HG03342 (cell line): ENCODE measurements at regions not wholly inside any gene's neighbourhood (a gene's known extent, or its start where the extent isn't known, plus 50 kb on each side); places are given as distances from the start of the nearest gene placed in this dataset.
"Not testable (repeated sequence)": the region's sequence is repeated elsewhere in the genome, so short reads cannot be mapped to it uniquely, and the experiment has no call there.

ENCODE experiments used
- ATAC-seq: cut with Tn5 transposase; IDR thresholded peaks from one replicate; pipeline ENCODE4 v1.9.1; 2021; ENCODE audit warnings: mild to moderate bottlenecking, moderate library complexity; ENCODE audit not compliant: unreplicated experiment

GRCh38 chr5:17120209-17120608 lies 97.2 kb upstream of the BASP1 start:
- no peak for ATAC-seq

GRCh38 chr5:17121776-17122175 lies 95.7 kb upstream of the BASP1 start:
- ATAC-seq = no peak

DNA sequence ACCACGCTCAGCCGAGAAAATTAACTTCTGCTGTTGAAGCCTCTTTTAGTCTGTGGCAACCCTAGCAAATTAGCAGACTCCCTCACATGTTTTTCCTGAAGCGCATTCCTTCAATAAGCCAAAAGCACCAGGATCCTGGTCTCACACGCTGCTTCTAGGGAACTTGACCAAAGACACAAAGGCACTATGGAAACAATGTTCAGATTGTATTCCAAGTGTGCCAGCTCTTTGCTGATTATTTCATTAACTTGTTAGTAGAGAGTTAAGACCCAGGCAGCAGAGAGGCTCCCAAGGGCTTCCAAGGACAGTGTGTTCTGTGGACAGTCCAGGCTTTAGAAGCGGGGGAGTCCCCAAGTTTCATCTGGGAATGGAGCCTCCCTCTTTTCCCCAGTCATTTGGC lies 94.4 kb upstream of the BASP1 start:
- no peak for ATAC-seq

DNA sequence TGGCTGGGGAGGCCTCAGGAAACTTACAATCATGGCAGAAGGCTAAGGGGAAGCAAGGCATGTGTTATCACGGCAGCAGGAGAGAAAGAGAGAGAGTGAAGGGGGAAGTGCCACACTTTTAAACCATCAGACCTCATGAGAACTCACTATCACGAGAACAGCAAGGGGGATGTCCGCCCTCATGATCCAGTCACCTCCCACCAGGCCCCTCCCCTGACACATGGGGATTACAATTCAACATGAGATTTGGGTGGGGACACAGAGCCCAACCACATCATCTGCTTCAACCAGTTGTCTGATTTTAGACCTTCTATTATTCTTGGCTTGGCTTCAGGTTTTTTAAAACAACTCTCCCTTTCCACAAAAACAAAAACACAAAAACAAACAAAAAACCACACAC lies 93.7 kb upstream of the BASP1 start:
- ATAC-seq = not testable (repeated sequence)

GRCh38 chr5:17127743-17128231 lies 89.6 kb upstream of the BASP1 start:
- no peak for ATAC-seq

GRCh38 chr5:17129093-17129849 lies 88.2 kb upstream of the BASP1 start:
- no peak for ATAC-seq

- not testable (repeated sequence) for ATAC-seq
Measured at GRCh38 chr5:17130302-17130701, 87.1 kb upstream of the BASP1 start.

DNA sequence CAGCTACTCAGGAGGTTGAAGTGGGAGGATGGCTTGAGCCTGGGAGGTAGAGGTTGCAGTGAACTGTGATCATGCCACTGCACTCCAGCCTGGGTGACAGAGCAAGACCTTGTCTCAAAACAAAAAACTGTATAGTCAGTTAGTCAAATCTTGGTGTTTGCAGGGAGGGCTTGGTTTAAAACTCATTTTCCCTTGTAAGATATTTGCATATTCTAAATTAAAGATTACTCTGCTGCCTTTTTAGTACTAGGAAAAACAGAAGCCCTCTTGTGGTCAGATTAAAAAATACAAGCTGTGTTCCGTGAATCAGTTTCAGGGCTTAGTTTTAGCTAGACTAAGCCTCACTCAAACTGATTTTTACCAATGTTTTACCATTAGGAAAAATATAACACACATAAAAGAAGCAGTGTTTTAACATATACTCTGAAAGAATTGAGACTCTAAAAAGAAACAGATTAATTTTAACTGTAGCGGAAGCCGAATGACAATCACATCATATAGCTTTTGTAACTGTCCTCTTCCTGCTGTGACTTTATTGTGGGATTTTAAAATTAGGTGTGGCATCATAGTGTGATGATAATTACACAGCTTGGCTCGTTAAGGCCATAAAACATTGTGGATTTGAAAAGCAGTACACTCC lies 84.9 kb upstream of the BASP1 start:
- peak; percentile 70 for ATAC-seq

DNA sequence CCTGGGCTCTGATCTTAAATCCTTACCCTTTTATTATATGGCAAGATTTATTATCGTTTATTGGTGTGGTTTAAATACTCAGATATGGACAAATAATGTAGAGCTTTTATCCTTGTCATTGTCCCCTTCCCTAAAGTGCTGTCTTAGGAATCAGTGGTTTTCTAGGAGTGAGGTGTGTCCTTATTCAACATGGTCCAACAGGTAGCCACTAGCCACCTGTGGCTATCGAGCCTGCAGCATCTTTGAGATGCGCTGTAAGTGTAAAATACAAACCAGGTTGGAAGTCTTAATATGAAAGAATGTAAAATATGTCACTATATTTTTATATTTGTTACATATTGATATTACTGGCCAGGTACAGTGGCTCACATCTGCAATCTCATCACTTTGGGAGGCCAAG lies 82.4 kb upstream of the BASP1 start:
- ATAC-seq = no peak

DNA sequence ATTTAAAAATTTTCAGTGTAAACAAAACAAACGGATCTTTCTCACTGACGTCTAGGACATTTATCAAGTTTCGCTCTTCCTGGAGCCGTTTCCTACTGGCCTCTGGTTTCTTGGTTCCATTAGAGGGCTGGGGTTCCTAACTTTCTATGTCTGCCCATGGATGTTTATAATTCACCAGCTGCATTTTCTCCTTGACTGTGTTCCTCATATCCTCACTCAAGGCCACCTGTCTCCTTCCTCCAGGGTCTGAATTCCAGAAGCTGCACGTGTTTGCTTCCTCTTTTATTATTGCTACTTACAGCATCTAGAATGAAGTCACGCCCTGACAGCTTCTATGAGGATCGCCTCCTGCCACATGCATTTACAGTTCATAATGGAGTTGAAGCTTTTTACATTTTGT lies 74.1 kb upstream of the BASP1 start:
- no peak for ATAC-seq

- ATAC-seq = no peak
Measured at GRCh38 chr5:17146280-17146841, 71.1 kb upstream of the BASP1 start.

DNA sequence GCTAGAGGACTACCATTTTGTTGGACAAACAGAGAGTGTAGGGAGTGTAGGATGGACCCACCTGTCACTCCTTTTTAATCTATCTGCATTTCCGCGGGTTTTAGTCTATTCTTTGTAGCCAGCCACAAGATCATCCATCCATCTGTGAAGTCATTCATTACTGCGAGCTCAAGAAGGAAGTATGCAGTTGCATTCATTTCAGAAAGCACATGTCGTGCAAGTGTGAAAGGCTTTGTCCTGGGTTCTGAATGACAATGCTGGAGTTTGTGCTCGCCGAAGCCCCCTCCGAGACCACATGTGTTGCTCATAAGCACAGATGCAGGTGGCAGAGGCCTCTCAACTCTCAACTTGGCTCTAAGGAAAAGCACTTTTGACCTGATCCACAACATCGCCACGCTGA lies 70.3 kb upstream of the BASP1 start:
- no peak for ATAC-seq

DNA sequence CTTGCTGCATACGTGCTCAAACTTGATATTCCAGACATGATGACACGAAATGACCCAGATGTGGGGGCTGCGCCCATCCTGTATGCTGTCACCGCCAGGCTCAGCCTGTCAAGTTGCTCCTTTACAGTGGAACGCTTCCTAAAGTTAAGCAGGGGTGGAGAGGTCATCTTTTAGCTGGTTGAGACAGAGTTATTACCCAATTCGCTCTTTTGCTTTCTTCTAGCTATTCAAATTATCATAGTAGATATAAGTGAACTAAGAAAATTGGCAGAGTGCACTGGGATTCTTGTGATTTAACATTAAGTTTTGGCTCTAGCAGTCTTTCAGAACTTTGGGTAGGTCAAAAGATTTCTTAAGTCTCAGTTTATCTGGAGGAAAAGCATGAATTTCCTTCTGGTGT lies 69.8 kb upstream of the BASP1 start:
- no peak for ATAC-seq

DNA sequence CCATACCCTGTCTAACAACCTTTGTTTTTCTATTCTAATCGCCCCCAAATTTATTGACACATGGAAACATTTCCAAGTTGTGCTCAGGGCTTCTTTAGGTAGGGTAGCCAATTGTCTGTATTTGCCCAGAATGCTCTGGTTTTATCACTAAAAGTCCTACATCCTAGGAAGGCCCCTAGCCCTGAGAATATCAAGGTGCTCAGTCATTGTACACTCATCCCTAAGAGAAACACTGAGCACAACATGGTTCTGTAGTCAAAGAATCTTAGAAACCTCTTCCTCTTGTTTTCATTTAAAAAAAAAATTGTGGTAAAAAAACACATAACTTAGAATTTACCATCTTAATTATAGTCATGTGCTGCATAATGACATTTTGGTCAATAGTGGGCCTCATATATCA lies 69.0 kb upstream of the BASP1 start:
- no peak for ATAC-seq

- ATAC-seq = no peak
Measured at GRCh38 chr5:17149786-17150185, 67.6 kb upstream of the BASP1 start.

- no peak for ATAC-seq
Measured at GRCh38 chr5:17150531-17150930, 66.9 kb upstream of the BASP1 start.

DNA sequence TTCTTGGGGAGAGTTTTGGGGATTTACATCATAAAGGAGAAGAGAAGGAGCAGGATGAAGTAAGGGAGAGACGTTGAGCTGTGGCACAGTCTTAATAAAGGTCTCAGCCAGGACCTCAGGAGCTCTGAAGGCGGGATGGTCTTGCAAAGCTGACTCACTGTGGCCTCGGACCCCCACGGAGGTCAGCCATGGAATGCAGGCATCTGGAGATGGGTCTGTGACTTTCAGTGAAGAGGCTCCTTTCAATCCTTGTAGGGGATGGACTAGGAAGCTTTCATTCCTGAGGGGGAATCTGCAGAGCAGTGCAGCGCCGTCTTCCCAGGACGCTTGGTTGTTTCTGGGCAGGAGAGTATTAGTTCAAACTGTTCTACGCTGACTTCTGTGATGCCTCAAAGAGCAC lies 65.7 kb upstream of the BASP1 start:
- no peak for ATAC-seq

GRCh38 chr5:17154211-17154996 lies 63.0 kb upstream of the BASP1 start:
- ATAC-seq = no peak

- ATAC-seq = no peak
Measured at GRCh38 chr5:17156463-17156862, 61.0 kb upstream of the BASP1 start.

GRCh38 chr5:17157294-17157693 lies 60.1 kb upstream of the BASP1 start:
- no peak for ATAC-seq

DNA sequence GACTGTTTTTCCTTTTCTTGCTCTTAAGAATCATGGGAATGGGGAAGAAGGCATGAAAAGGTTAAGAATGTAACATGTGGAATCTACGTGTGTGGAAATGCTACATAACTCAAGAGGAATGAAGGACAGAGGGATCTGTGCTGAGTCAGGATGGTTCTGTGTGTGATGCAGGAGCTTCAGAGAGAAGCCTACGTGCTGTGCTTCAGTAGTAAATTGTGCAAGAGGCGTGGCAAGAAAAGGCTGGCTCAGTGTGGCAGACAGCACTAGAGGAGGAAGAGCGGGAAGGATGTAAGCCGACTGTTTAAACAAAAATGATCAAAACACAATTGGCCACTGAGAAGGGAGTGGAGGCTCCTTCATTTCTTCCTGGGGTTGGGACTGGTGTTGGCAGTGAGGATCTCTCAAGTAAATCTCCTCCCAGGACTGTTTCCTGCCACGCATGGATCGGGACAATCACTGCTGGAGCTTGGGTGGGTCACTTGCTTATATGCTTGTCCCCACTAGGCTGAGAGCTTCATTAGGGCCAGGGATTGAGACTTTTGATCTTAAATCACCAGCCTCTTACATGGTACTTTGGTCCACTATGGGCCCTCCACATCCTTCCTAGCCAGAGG lies 59.4 kb upstream of the BASP1 start:
- ATAC-seq = no peak
